Germinal center (tissue), 1 donor: ENCODE measurements at regions not wholly inside any gene's neighbourhood (a gene's known extent, or its start where the extent isn't known, plus 50 kb on each side); places are given as distances from the start of the nearest gene placed in this dataset.
"Not testable (repeated sequence)": the region's sequence is repeated elsewhere in the genome, so short reads cannot be mapped to it uniquely, and the experiment has no call there.

Source experiments
- DNase-seq: peaks from one replicate; pipeline ENCODE4 v3.0.0; 2012; ENCODE audit warnings: mixed read lengths, low spot score

- DNase-seq: no peak
These were observed 357.7 kb upstream of the SPRED2 start for GRCh38 chr2:65789923-65790675.

- DNase-seq: no peak
These were observed 356.2 kb upstream of the SPRED2 start for GRCh38 chr2:65788556-65788955.

GRCh38 chr2:65786765-65787164 lies 354.4 kb upstream of the SPRED2 start:
- no peak for DNase-seq

GRCh38 chr2:65786007-65786717 lies 353.8 kb upstream of the SPRED2 start:
- no peak for DNase-seq

- no peak for DNase-seq
These were observed 350.7 kb upstream of the SPRED2 start for GRCh38 chr2:65782996-65783650.

GRCh38 chr2:65782186-65782585 lies 349.8 kb upstream of the SPRED2 start:
- no peak for DNase-seq

GRCh38 chr2:65781756-65782155 lies 349.4 kb upstream of the SPRED2 start:
- DNase-seq: no peak

GRCh38 chr2:65779021-65779420 lies 346.6 kb upstream of the SPRED2 start:
- no peak for DNase-seq

GRCh38 chr2:65778137-65778536 lies 345.7 kb upstream of the SPRED2 start:
- no peak for DNase-seq

GRCh38 chr2:65775839-65776238 lies 343.4 kb upstream of the SPRED2 start:
- DNase-seq: no peak

- DNase-seq: no peak
These were observed 335.5 kb upstream of the SPRED2 start for GRCh38 chr2:65767946-65768345.

GRCh38 chr2:65766768-65767267 lies 334.4 kb upstream of the SPRED2 start:
- no peak for DNase-seq

- no peak for DNase-seq
These were observed 333.0 kb upstream of the SPRED2 start for GRCh38 chr2:65765376-65765775.

GRCh38 chr2:65762068-65762467 lies 329.7 kb upstream of the SPRED2 start:
- no peak for DNase-seq

GRCh38 chr2:65754219-65754618 lies 321.8 kb upstream of the SPRED2 start:
- no peak for DNase-seq

- no peak for DNase-seq
These were observed 319.0 kb upstream of the SPRED2 start for GRCh38 chr2:65751408-65751807.

GRCh38 chr2:65749545-65749944 lies 317.1 kb upstream of the SPRED2 start:
- DNase-seq: no peak

GRCh38 chr2:65747875-65748274 lies 315.5 kb upstream of the SPRED2 start:
- DNase-seq: not testable (repeated sequence)

GRCh38 chr2:65746931-65747675 lies 314.7 kb upstream of the SPRED2 start:
- DNase-seq: no peak

- DNase-seq: no peak
These were observed 312.2 kb upstream of the SPRED2 start for GRCh38 chr2:65744477-65745200.

- no peak for DNase-seq
These were observed 310.6 kb upstream of the SPRED2 start for GRCh38 chr2:65742977-65743376.

GRCh38 chr2:65739927-65740326 lies 307.5 kb upstream of the SPRED2 start:
- DNase-seq: no peak
